ENCODE measurements at regions not wholly inside any gene's neighbourhood (a gene's known extent, or its start where the extent isn't known, plus 50 kb on each side); places are given as distances from the start of the nearest gene placed in this dataset.
"Not testable (repeated sequence)": the region's sequence is repeated elsewhere in the genome, so short reads cannot be mapped to it uniquely, and the experiment has no call there.

DNA sequence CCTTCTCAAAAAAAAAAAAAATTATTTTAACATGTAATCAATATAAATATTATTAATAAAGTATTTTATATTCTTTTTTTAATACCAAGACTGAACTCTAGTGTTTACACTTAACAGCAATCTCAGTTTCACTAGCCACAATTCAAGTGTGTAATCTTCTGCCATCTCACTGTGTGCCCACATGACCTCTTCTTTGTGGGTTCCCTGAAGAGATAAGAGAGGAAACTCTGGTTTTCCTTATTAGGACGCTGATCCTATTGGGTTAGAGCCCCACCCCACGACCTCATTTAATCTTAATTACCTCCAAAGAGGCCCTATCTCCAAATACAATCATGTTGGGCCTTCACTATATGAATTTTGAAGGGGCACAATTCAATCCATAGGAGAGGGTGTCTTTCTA is 177.6 kb downstream of the STK31 start:
- DNase-seq: no peak

- no peak for DNase-seq
Measured at GRCh38 chr7:23888958-23889357, 178.9 kb downstream of the STK31 start.

DNA sequence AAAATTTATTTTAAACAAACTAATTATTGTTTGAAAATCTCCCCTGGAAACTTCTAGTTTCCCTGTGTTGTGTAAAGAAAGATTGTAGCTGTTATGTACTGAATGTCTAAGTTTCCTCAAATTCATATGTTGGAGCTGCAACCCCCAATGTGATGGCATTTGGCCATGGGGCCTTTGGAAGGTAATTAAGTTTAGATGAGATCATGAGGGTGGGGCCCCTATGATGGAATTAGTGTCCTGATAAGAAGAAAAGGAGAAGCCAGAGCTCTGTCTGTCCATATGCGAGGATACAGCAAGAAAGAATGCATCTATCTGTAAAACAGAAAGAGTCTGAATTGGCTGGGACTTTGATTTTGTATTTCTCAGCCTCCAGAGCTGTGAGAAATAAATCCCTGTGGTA is 179.5 kb downstream of the STK31 start:
- DNase-seq: no peak

GRCh38 chr7:23892019-23892418 is 182.0 kb downstream of the STK31 start:
- DNase-seq: no peak

DNA sequence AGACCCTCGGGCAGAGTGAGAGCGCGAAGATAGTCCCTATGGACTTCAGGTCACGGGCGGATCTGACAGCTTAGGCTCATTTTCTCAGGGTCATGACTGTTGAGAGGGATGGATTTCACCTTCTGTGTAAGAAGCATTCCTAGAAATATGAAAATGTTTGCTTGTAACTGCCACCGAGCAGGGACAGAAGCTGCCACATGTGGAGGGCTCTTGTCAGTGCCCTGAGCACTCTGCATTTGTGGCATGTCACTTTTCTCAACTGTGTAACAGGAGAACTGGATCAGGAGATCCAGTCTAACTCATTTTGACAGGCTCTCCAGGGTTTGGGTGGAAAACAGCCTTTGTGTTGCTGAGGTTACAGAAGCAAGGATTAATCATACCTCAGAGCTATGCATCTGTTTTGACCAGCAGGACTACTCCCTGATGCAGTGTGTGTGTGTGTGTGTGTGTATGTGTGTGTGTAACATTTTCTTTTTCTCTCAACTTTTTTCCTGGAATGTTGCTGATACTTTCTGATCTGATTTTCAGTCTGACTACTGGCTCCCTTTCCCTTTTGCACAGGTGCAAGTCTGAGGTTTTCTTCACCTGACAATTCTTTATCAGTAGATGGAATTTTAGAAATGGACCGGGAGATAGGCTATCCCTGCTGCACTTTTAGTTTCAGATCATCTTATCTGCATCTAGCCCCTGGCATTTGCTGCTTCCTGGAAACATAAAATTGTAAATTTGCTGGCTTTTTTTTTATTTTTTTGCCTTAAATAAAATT is 183.3 kb downstream of the STK31 start:
- no peak for DNase-seq

DNA sequence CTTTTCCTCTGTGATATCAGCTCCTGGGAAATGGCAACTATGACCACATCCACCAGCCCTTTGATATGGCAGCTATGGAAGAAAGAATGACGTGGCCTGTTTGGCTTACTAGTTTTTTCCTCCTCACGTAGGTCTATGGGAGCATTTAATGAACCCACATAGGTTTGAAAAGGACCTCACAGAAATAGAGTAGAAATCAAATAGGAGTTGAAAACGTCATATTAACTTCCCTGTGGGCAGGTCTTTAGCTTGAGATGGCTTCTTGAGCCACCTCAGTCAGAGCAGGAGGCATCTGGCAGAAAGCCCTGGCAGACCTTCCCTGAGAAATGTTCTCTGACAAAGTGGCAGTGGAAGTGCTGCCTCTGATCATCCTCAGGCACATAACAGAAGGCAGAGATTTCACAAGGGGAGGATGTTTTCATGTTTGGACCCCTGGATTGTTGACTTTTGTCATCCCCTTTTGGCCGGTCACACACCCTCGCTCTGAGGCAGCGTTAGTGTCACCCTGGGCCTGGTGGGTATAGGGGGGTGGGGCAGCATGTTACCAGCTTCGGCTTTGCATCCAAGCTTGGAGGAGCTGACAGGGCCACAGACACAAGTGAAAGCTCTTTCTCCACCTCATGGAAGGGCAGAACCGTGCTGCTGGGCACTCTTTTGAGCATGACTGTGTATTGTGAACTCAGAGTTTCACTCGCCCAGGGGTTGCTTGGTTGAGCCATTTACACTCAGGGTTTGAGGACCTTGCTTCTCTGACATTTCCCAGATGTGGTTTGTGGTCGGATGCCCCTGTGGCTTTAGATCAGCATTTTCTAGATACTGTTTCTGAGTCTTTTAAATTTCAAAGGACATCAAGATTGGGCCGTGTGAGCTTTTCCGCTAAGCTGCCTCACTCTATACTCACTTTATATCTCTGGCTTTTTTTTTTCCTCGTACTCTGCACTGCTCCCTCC is 184.2 kb downstream of the STK31 start:
- no peak for DNase-seq

DNA sequence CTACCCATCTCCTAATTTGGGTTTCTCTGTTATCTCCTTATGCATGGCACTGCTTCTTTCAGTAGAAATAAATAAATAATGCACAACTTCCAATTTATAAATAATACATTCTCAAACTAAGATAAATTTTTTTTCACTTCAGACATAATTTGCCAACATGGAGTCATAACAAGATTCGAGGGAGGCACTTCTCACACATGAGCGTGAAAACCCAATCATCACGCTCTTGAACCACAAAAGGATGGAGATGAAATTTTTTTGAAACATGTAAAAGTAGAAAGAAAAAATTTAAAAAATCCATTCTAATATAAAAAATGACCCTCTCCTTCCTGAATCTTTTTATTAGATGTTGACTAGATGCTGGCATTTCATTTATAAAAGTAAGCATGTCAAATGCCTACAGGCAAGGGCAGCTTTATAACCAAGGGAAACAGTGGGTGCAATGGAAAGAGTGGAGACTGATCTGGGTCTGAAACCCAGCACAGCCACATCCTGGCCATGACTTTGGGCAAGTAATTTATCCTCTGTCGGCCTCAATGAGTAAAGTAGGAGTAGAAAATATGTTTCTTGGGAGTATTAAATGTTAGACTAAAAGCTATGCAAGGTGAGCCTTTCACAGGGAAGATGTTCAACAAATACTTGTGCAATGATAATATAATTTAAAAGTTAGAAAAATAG is 185.0 kb downstream of the STK31 start:
- DNase-seq: no peak

- no peak for DNase-seq
Measured at GRCh38 chr7:23895666-23896096, 185.7 kb downstream of the STK31 start.

DNA sequence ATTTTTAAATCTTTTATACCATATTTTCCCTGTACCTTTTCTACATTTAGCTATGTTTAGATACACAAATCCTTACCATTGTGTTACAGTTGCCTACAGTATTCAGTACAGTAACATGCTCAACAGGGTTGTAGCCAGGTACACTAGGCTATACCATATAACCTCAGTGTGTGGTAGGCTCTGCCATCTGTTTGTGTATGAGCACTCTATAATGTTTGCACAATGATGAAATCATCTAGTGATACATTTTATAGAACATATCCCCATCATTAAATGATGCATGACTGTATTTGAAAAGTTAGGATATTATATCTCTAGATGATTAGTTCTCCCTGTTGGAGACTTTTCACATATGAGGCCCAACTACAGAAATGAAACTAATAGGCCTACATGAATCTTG is 188.6 kb downstream of the STK31 start:
- no peak for DNase-seq

GRCh38 chr7:23904901-23905300 is 194.9 kb downstream of the STK31 start:
- not testable (repeated sequence) for DNase-seq

DNA sequence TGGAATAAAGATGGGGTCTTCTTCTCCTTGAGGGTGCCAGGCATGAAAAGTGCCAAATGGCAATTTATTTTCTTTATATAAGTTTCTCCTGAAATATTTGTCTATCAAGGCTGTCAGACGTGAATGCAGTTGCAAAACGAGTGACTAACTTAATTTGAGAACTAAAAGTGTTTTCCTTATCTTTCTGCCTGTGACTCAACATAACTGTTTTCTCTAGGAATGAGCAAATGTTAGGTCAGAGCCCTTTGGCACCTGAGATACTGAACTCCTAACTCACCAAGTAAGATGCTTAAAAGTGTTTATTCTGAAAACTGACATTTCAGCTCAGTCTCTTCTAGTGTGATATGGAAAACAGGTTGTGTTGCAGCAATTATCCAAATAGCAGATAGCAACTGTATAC is 197.0 kb downstream of the STK31 start:
- no peak for DNase-seq

DNA sequence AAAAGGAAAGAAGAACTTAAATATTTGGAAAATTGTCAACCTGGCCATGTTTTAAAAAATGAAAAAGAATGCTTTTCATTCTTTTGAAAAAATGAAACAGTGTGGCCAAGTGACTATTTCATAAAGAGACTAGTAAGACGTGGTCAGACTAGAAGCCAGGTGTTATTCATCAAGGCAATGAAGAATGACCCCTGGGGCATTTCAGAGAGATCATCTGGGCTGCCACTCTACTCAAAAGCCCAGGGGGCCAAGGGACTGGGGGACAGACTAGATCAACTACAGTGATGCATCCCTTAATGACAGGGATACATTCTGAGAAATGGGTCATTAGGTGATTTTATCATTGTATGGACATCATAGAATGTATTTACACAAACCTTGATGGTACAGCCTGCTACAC is 199.4 kb downstream of the STK31 start:
- DNase-seq: no peak

DNA sequence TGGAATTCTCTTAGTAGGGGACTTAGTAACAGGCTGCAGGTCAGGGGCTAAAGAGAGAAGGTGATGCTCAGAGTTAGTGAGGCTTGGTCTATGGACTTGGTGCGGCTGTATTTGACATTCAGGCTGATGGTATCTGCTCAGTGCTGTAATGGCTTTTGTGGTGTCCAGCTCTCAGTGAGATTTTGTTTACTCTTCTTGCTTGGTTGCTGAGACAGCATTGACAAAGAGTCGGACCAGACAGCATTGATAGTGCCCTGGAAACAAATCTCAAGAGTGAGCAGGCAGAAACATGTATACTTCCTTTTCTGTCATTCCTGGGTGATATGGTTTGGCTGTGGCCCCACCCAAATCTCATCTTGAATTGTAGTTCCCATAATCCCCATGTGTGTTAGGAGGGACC is 202.0 kb downstream of the STK31 start:
- no peak for DNase-seq

GRCh38 chr7:23913016-23913415 is 203.0 kb downstream of the STK31 start:
- no peak for DNase-seq

DNA sequence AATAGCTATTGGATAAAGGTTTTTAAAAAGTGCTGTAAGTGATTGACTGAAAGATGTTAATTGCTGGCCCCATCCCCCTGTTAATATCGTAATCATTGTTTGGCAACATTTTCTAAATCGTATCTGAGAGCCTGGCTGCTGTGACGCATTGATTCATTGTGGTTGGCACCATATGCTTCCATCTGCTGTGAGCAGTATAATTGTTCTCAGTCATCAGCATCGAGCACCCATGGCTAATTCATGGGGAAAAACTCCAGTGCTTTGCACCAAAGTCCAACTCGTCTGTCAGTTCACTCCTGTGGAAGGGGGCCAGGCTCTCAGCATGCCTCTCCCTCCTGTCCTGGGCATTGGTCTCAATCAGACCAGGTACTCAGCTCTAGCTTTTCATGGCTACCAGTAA is 205.2 kb downstream of the STK31 start:
- DNase-seq: peak; percentile 80

- DNase-seq: no peak
Measured at GRCh38 chr7:23918286-23918685, 208.3 kb downstream of the STK31 start.

GRCh38 chr7:23918856-23919255 is 208.8 kb downstream of the STK31 start:
- no peak for DNase-seq

GRCh38 chr7:23925088-23925487 is 215.1 kb downstream of the STK31 start:
- no peak for DNase-seq

DNA sequence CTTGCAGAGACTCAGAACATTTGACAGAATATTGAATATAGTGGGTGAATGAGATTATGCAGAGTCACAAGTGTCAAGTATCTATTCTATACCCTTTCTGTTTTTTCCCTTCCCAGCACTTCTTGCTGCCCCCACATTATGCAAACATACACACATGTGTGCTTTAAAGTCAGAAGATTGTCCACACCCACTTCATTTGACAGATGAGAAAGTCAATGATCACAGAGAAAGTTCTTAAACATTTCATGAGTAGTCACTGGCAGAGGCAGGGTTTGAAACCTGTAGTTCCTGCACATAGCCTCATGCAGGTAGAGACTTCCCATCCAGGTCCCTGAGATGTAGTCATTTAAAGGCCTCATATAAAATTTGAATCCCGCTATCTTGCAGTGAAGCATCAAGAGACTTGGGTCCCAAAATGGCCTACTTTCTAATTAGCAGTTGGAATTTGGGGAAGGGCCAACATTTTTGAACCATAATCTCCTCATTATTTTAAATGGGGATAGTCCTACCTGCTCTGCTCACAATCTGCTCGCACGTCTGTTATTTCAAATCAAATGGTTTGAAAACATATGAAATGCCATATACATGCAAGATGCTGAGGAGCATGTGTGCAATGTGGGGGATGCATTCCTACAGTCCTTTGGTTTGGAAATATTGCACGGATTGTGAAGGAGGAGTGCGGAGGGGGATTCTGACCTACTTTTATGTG is 217.8 kb downstream of the STK31 start:
- DNase-seq: no peak

GRCh38 chr7:23928418-23928775 is 218.4 kb downstream of the STK31 start:
- no peak for DNase-seq

- DNase-seq: no peak
Measured at GRCh38 chr7:23930312-23930711, 220.3 kb downstream of the STK31 start.

- no peak for DNase-seq
Measured at GRCh38 chr7:23931633-23932032, 221.6 kb downstream of the STK31 start.

GRCh38 chr7:23938215-23938614 is 228.2 kb downstream of the STK31 start:
- no peak for DNase-seq

Measured in DMS 273 treated with DMSO at 0.1 percent for 48 hours (cell line).